ENCODE measurements at regions not wholly inside any gene's neighbourhood (a gene's known extent, or its start where the extent isn't known, plus 50 kb on each side); places are given as distances from the start of the nearest gene placed in this dataset.

- no peak for TF ChIP-seq POLR2A (IDR thresholded peaks at IDR 0.05)
- TF ChIP-seq, protein P1, sequence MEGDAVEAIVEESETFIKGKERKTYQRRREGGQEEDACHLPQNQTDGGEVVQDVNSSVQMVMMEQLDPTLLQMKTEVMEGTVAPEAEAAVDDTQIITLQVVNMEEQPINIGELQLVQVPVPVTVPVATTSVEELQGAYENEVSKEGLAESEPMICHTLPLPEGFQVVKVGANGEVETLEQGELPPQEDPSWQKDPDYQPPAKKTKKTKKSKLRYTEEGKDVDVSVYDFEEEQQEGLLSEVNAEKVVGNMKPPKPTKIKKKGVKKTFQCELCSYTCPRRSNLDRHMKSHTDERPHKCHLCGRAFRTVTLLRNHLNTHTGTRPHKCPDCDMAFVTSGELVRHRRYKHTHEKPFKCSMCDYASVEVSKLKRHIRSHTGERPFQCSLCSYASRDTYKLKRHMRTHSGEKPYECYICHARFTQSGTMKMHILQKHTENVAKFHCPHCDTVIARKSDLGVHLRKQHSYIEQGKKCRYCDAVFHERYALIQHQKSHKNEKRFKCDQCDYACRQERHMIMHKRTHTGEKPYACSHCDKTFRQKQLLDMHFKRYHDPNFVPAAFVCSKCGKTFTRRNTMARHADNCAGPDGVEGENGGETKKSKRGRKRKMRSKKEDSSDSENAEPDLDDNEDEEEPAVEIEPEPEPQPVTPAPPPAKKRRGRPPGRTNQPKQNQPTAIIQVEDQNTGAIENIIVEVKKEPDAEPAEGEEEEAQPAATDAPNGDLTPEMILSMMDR (IDR thresholded peaks at IDR 0.05): no peak
Measured at GRCh38 chr2:177326591-177326990, 62.1 kb upstream of the NFE2L2 start.
